HEK293 (cell line): ENCODE measurements at regions not wholly inside any gene's neighbourhood (a gene's known extent, or its start where the extent isn't known, plus 50 kb on each side); places are given as distances from the start of the nearest gene placed in this dataset.

ENCODE experiments used
- CTCF ChIA-PET: fragments of 350-600 bp; formaldehyde crosslinking; extraction: SDS; loops from one replicate; lab custom pipeline; 2021; ENCODE audit warnings: antibody characterized with exemption; lab: Yijun Ruan, JAX
- POLR2A ChIA-PET: fragments of 300-600 bp; formaldehyde crosslinking; extraction: SDS; loops from one replicate; lab custom pipeline; 2020; ENCODE audit warnings: antibody characterized with exemption, inconsistent platforms; lab: Yijun Ruan, JAX
- H3K27ac ChIP-seq: fragments of 200-500 bp; sonication (Bioruptor generic); 2 replicates; pipeline ENCODE4 v1.5.1; 2014; ENCODE audit warnings: low read depth, low read length, control low read depth, inconsistent platforms; ENCODE audit errors: extremely low read depth
- H3K36me3 ChIP-seq, 2 experiments: fragments of 200-500 bp in 1 of 2; sonication (Bioruptor generic) in 1 of 2; 1 replicate in 1 of 2; 2 replicates in 1 of 2; pipeline ENCODE4 v1.5.1; 2014 to 2017; ENCODE audit warnings: inconsistent platforms in 2 of 2, low read length in 2 of 2; ENCODE audit not compliant: control insufficient read depth in 2 of 2, insufficient read depth in 1 of 2
- H3K4me1 ChIP-seq: fragments of 200-500 bp; sonication (Bioruptor generic); 2 replicates; pipeline ENCODE4 v1.5.1; 2014; ENCODE audit warnings: mild to moderate bottlenecking, low read length, inconsistent platforms; ENCODE audit not compliant: control insufficient read depth, insufficient read depth
- H3K4me3 ChIP-seq: 2 replicates; pipeline ENCODE4 v1.5.1; 2011; ENCODE audit warnings: low read depth, mild to moderate bottlenecking, control low read depth, low read length, moderate library complexity
- H3K9me3 ChIP-seq: fragments of 200-500 bp; sonication (Bioruptor generic); 2 replicates; pipeline ENCODE4 v1.5.1; 2014; ENCODE audit warnings: low read depth, low read length, inconsistent platforms; ENCODE audit not compliant: control insufficient read depth, insufficient read depth
- EGR2 ChIP-seq: fragments of 450-650 bp; formaldehyde crosslinking; IDR thresholded peaks from 2 replicates; pipeline ENCODE4 v1.5.1; 2016; ENCODE audit warnings: low read depth, missing biosample characterization, missing genetic modification characterization
- KLF10 ChIP-seq: fragments of 450-650 bp; IDR thresholded peaks from 2 replicates; pipeline ENCODE4 v1.5.1; 2018; ENCODE audit warnings: missing biosample characterization, mild to moderate bottlenecking, missing genetic modification characterization
- KLF9 ChIP-seq: fragments of 450-650 bp; formaldehyde crosslinking; IDR thresholded peaks from 2 replicates; pipeline ENCODE4 v1.5.1; 2016; ENCODE audit warnings: missing biosample characterization, missing genetic modification characterization, low read depth
- MEIS1 ChIP-seq: sonication (generic); formaldehyde crosslinking; IDR thresholded peaks from 2 replicates; pipeline ENCODE4 v1.8.1; 2022; ENCODE audit warnings: missing genetic modification reagents, mild to moderate bottlenecking, borderline replicate concordance
- ZBTB48 ChIP-seq: fragments of 450-650 bp; formaldehyde crosslinking; IDR thresholded peaks from 2 replicates; pipeline ENCODE4 v1.5.1; 2016; ENCODE audit warnings: missing biosample characterization, missing genetic modification characterization
- ZNF169 ChIP-seq: fragments of 450-650 bp; formaldehyde crosslinking; IDR thresholded peaks from 2 replicates; pipeline ENCODE4 v1.5.1; 2016; ENCODE audit warnings: missing biosample characterization, missing genetic modification characterization
- ZNF341 ChIP-seq: fragments of 450-650 bp; formaldehyde crosslinking; IDR thresholded peaks from 2 replicates; pipeline ENCODE4; 2016; ENCODE audit warnings: low read depth, missing biosample characterization, missing genetic modification characterization
- ZNF37A ChIP-seq: fragments of 450-650 bp; IDR thresholded peaks from 2 replicates; pipeline ENCODE4 v1.5.1; 2018; ENCODE audit warnings: missing biosample characterization, missing genetic modification characterization
- ZNF560 ChIP-seq: fragments of 450-650 bp; formaldehyde crosslinking; IDR thresholded peaks from 2 replicates; pipeline ENCODE4 v1.5.1; 2017; ENCODE audit warnings: missing biosample characterization, missing genetic modification characterization, borderline replicate concordance
- ZNF610 ChIP-seq: fragments of 450-650 bp; formaldehyde crosslinking; IDR thresholded peaks from 2 replicates; pipeline ENCODE4 v1.5.1; 2016; ENCODE audit warnings: missing biosample characterization, missing genetic modification characterization, borderline replicate concordance
- ZNF658 ChIP-seq: fragments of 450-650 bp; formaldehyde crosslinking; IDR thresholded peaks from 2 replicates; pipeline ENCODE4; 2016; ENCODE audit warnings: missing biosample characterization, missing genetic modification characterization
- ZNF76 ChIP-seq: fragments of 450-650 bp; formaldehyde crosslinking; IDR thresholded peaks from 2 replicates; pipeline ENCODE4; 2016; ENCODE audit warnings: low read depth, missing biosample characterization, missing genetic modification characterization, borderline replicate concordance
- ZNF785 ChIP-seq: fragments of 450-650 bp; formaldehyde crosslinking; IDR thresholded peaks from 2 replicates; pipeline ENCODE4 v1.5.1; 2016; ENCODE audit warnings: missing biosample characterization, missing genetic modification characterization
- TF ChIP-seq, protein P1 (sequence below): fragments of 450-650 bp; formaldehyde crosslinking; IDR thresholded peaks from 2 replicates; pipeline ENCODE4 v1.5.1; 2016; ENCODE audit warnings: missing biosample characterization, missing genetic modification characterization

DNA sequence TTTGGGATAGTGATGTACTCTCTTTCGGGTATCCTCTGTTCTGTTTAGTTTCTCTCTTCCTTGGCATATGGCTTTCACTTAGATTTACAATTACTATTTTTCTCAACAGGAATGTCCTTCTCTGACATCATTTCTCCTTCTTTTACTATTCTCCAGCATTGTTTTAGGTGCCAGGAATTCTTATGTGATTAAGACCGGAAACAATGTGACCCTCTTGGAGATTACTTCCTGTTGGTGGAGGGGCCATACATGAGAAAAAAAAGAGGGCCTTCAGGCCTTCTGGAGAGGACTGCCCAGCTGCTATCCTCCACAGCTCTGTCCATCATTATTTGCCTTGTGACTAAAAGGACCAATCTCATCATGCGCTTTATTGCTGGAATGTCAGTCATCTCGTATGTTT lies 50.4 kb upstream of the ADAMTS5 start:
- H3K4me1 ChIP-seq = no peaks in the 10 kb centered on the region
- no peak overlapping the region for H3K27ac ChIP-seq
- no peaks in the 10 kb centered on the region for H3K36me3 ChIP-seq
- H3K9me3 ChIP-seq = no peaks in the 10 kb centered on the region
- CTCF ChIA-PET = interaction anchor here (0.5 to 0.7 kb wide), 2 partner anchors 243 to 787 kb away, joined by 3 read pairs; no protein-coding TSS in a partner anchor
- POLR2A ChIA-PET = no interaction called here
- TF ChIP-seq MEIS1 = no peak
- TF ChIP-seq ZNF341 (tag by site-specific recombination) = no peak
- TF ChIP-seq KLF9 (tag by site-specific recombination) = no peak
- TF ChIP-seq, protein P1, sequence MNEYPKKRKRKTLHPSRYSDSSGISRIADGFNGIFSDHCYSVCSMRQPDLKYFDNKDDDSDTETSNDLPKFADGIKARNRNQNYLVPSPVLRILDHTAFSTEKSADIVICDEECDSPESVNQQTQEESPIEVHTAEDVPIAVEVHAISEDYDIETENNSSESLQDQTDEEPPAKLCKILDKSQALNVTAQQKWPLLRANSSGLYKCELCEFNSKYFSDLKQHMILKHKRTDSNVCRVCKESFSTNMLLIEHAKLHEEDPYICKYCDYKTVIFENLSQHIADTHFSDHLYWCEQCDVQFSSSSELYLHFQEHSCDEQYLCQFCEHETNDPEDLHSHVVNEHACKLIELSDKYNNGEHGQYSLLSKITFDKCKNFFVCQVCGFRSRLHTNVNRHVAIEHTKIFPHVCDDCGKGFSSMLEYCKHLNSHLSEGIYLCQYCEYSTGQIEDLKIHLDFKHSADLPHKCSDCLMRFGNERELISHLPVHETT = no peak
- TF ChIP-seq KLF10 (tag by site-specific recombination) = no peak
- no peak for TF ChIP-seq ZBTB48 (tag by site-specific recombination)
- no peak for TF ChIP-seq ZNF610 (tag by site-specific recombination)
- TF ChIP-seq ZNF37A (tag by site-specific recombination) = no peak
- no peak for TF ChIP-seq EGR2 (tag by site-specific recombination)
- no peak for TF ChIP-seq ZNF560 (tag by site-specific recombination)
- no peak for TF ChIP-seq ZNF658 (tag by site-specific recombination)
- TF ChIP-seq ZNF76 (tag by site-specific recombination) = no peak
- no peak for TF ChIP-seq ZNF169 (tag by site-specific recombination)
- no peak for TF ChIP-seq ZNF785 (tag by site-specific recombination)
- no peak overlapping the region for H3K4me3 ChIP-seq
